VCaP (cell line): ENCODE measurements at regions not wholly inside any gene's neighbourhood (a gene's known extent, or its start where the extent isn't known, plus 50 kb on each side); places are given as distances from the start of the nearest gene placed in this dataset.

Experiments used
- H3K27ac ChIP-seq: fragments of 450-650 bp; 2 replicates; pipeline ENCODE4 v1.5.1; 2017
- CTCF ChIP-seq: fragments of 450-650 bp; conservative IDR thresholded peaks from 2 replicates; pipeline ENCODE4 v1.5.1; 2017; ENCODE audit warnings: mild to moderate bottlenecking, moderate library complexity

- no peak for TF ChIP-seq CTCF
- no peak overlapping the region for H3K27ac ChIP-seq
Measured at GRCh38 chrX:9114245-9114644, 80.3 kb upstream of the FAM9B start.

- no peak for TF ChIP-seq CTCF
- H3K27ac ChIP-seq = no peak overlapping the region
Measured at GRCh38 chrX:9117851-9118250, 83.9 kb upstream of the FAM9B start.

- H3K27ac ChIP-seq = no peak overlapping the region
- TF ChIP-seq CTCF = no peak
Measured at GRCh38 chrX:9122519-9123245, 88.8 kb upstream of the FAM9B start.

GRCh38 chrX:9127986-9128385 is 94.1 kb upstream of the FAM9B start:
- TF ChIP-seq CTCF = no peak
- H3K27ac ChIP-seq = no peak overlapping the region

DNA sequence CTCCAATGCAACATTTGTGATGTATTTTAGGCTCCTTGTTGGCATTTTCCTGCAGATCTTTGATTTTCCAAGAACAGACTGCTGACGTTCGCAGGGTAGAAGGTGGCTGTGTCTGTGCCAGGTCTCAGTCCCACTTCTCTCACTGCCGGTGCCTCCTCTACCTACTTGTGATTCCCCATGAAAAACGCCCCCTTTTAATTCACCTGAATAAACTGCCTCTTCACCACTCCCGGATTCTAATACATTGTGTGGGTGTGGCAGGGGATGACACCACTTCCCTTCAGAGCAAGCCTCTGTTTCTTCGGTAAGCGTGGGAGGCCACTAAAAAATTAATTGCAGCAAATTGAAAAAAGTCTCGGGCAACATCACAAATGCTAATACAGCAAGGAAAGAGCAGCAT is 96.1 kb upstream of the FAM9B start:
- H3K27ac ChIP-seq = no peak overlapping the region
- TF ChIP-seq CTCF = no peak

GRCh38 chrX:9131066-9131465 is 97.1 kb upstream of the FAM9B start:
- H3K27ac ChIP-seq = no peak overlapping the region
- TF ChIP-seq CTCF = no peak

DNA sequence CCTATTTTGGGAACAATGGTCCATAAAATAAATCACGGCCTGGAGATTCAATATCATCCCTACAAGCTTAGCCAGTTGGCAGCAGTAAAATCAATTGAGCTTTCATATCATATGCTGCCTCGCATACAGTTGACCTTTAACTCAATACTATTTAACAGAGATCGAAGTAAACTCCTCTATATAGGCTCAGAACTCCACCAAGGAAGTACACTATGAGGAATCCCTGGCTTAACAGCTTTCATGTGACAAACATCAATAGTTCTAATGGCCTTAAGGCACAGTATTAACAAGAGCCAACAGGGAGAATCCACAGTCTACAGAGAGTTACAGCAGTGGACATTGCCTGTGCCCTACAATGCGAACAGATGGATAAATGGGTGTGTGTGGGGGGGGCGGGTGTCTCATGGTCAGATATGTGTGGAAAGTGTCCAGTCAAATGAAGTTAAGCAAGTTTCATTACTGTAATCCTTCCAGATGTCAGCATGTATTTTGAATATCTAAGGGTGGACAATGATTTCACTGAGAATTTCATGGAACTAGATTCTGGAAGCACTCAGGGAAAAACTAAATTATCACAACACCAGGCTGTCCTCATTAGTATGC is 98.2 kb upstream of the FAM9B start:
- H3K27ac ChIP-seq = no peak overlapping the region
- TF ChIP-seq CTCF = no peak
